HepG2 (cell line): ENCODE measurements at regions not wholly inside any gene's neighbourhood (a gene's known extent, or its start where the extent isn't known, plus 50 kb on each side); places are given as distances from the start of the nearest gene placed in this dataset.
A peak's percentile ranks its signal among the peaks of the same experiment; 100 is the strongest.

Experiments
- GATAD2A ChIP-seq: IDR thresholded peaks from 2 replicates; pipeline ENCODE4 v1.6.1; 2016
- GLI4 ChIP-seq: sonication (generic); formaldehyde crosslinking; IDR thresholded peaks from 2 replicates; pipeline ENCODE4 v1.5.1; 2020; ENCODE audit warnings: missing genetic modification reagents, mild to moderate bottlenecking, moderate library complexity, borderline replicate concordance
- HNF1A ChIP-seq, 2 experiments: sonication (generic) in 1 of 2; formaldehyde crosslinking in 1 of 2; IDR thresholded peaks; 2 replicates each; pipeline versions ENCODE4 v1.4.0 to v1.6.1; 2016 to 2020; ENCODE audit warnings: borderline replicate concordance in 1 of 2, low read depth in 1 of 2, mild to moderate bottlenecking in 1 of 2, missing genetic modification reagents in 1 of 2
- ZBTB33 ChIP-seq: sonication (generic); formaldehyde crosslinking; IDR thresholded peaks from 2 replicates; pipeline ENCODE4 v1.4.0; 2020; ENCODE audit warnings: missing genetic modification reagents
- TF ChIP-seq, protein P1 (sequence below): IDR thresholded peaks from 2 replicates; pipeline ENCODE4 v1.6.1; 2016; ENCODE audit warnings: missing compliant biosample characterization, missing genetic modification reagents, borderline replicate concordance

DNA sequence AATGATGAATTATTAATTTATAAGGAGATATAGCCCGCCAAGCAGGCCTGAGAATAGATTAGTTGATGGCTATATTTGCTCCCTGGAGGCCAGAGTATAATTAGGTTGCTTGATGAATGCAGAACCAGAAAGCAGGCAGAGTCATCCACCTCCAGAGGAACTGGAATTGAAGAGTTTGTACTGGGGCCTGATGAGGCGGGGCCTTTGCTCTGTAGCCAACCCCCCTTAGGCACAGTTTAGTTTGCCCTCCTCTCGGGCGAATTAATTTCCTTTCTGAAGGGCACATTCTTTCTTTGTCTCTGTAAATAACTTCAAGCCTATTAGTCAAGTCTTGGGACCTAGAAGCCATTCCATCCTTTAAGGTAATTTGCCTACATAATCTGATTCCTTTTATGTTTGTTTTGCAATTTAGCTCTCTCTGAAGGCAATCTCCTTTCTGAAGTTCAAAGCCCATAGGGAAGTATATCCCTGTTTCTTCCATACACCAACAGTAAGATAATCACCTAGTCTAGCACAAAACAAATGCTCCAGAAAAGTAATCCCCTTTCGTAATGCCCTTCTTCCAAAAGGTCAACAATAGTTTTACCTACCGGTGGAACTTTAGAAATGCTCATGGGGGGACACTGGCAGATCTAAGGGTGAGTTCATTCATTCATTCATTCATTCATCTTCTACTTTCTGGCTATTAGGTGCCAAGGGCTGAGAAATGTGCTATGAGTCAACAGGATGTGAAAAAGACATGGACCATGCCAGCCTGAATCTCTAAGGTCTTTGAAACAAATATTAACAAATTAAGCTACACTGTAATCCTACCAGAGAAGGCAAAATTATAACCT lies 84.8 kb upstream of the NUDT4 start (continued):
- TF ChIP-seq HNF1A (IDR thresholded peaks at IDR 0.05; ENCODE audit: low read depth) (no peak), HNF1A (CRISPR knock-in tag; IDR thresholded peaks at IDR 0.05; ENCODE audit: borderline replicate concordance) (peak; percentile 64; the same call in 1 of the 2 replicates), ZBTB33 (CRISPR knock-in tag) (no peak), GLI4 (no peak), GATAD2A (peak; percentile 35; the same call in 1 of the 2 replicates)
- TF ChIP-seq, protein P1, sequence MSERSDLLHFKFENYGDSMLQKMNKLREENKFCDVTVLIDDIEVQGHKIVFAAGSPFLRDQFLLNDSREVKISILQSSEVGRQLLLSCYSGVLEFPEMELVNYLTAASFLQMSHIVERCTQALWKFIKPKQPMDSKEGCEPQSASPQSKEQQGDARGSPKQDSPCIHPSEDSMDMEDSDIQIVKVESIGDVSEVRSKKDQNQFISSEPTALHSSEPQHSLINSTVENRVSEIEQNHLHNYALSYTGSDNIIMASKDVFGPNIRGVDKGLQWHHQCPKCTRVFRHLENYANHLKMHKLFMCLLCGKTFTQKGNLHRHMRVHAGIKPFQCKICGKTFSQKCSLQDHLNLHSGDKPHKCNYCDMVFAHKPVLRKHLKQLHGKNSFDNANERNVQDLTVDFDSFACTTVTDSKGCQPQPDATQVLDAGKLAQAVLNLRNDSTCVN (CRISPR knock-in tag) = peak; percentile 79; the same call in 1 of the 2 replicates
- TF ChIP-seq, all 625 proteins: peak for 21
